NB4 (cell line): ENCODE measurements at regions not wholly inside any gene's neighbourhood (a gene's known extent, or its start where the extent isn't known, plus 50 kb on each side); places are given as distances from the start of the nearest gene placed in this dataset.

Experiments used
- MAX ChIP-seq: IDR thresholded peaks from 2 replicates; pipeline ENCODE4 v1.6.1; 2011; ENCODE audit warnings: low read depth, low read length
- MYC ChIP-seq: IDR thresholded peaks from 2 replicates; pipeline ENCODE4 v1.6.1; 2011; ENCODE audit warnings: low read depth, low read length
- POLR2A ChIP-seq: IDR thresholded peaks from 2 replicates; pipeline ENCODE4 v1.6.1; 2011; ENCODE audit warnings: mild to moderate bottlenecking; ENCODE audit not compliant: insufficient read length; ENCODE audit errors: extremely low read depth
- TF ChIP-seq, protein P1 (sequence below): IDR thresholded peaks from one replicate; pipeline ENCODE4 v1.5.1; 2012; ENCODE audit warnings: low read depth, low read length

DNA sequence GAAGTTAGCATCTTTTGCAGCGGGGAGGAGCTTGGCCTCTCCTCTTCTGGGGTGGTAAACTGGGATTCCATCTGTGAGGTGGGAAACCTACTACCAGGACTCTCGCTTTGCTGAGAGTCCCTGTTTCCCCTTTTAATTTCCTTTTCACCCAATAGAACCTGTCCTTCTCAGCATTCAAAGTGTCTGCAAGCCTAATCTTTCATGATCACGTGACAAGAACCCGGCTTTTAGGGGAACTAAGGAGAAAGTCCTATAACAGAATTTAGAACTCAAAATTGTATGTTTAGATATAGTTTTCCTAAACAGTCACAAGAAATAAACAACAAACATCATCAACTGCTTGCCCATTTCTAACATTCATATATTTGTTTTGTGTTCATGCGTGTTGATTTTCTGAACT is 103.6 kb upstream of the CDH19 start:
- TF ChIP-seq POLR2A (no peak), MAX (no peak), MYC (no peak)
- TF ChIP-seq, protein P1, sequence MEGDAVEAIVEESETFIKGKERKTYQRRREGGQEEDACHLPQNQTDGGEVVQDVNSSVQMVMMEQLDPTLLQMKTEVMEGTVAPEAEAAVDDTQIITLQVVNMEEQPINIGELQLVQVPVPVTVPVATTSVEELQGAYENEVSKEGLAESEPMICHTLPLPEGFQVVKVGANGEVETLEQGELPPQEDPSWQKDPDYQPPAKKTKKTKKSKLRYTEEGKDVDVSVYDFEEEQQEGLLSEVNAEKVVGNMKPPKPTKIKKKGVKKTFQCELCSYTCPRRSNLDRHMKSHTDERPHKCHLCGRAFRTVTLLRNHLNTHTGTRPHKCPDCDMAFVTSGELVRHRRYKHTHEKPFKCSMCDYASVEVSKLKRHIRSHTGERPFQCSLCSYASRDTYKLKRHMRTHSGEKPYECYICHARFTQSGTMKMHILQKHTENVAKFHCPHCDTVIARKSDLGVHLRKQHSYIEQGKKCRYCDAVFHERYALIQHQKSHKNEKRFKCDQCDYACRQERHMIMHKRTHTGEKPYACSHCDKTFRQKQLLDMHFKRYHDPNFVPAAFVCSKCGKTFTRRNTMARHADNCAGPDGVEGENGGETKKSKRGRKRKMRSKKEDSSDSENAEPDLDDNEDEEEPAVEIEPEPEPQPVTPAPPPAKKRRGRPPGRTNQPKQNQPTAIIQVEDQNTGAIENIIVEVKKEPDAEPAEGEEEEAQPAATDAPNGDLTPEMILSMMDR, result no peak
